AG04450 (cell line): ENCODE measurements at regions not wholly inside any gene's neighbourhood (a gene's known extent, or its start where the extent isn't known, plus 50 kb on each side); places are given as distances from the start of the nearest gene placed in this dataset.

ENCODE experiments used
- CTCF ChIA-PET: fragments of 300-600, 350-600 bp; formaldehyde crosslinking; extraction: SDS; loops from one replicate; lab custom pipeline; 2022; ENCODE audit warnings: antibody characterized with exemption, inconsistent platforms; lab: Charles Lee
- POLR2A ChIA-PET: fragments of 350-600 bp; formaldehyde crosslinking; extraction: SDS; loops from one replicate; lab custom pipeline; 2021; ENCODE audit warnings: antibody characterized with exemption, inconsistent platforms; lab: Yijun Ruan, JAX
- DNase-seq: peaks from one replicate; pipeline ENCODE4 v3.0.0-alpha.2; 2011; ENCODE audit warnings: low read depth, low spot score
- H3K27ac ChIP-seq: one replicate; pipeline ENCODE4 v1.5.1; 2012; ENCODE audit warnings: low read depth, low read length, control low read depth
- H3K27me3 ChIP-seq: one replicate; pipeline ENCODE4 v1.6.0; 2012; ENCODE audit warnings: low read length; ENCODE audit not compliant: control insufficient read depth, insufficient read depth
- H3K4me3 ChIP-seq: 2 replicates; pipeline ENCODE4 v1.5.1; 2011; ENCODE audit warnings: mild to moderate bottlenecking, low read depth, low read length, control low read depth
- H3K9me3 ChIP-seq: 2 replicates; pipeline ENCODE4 v1.5.1; 2012; ENCODE audit warnings: low read length; ENCODE audit not compliant: control insufficient read depth, insufficient read depth
- CTCF ChIP-seq: IDR thresholded peaks from 2 replicates; pipeline ENCODE4 v1.5.1; 2011; ENCODE audit warnings: low read depth, low read length, control low read depth, inconsistent platforms

- TF ChIP-seq CTCF = no peak
- DNase-seq = no peak
- ChIA-PET POLR2A (no interaction called here), CTCF (interaction anchor here (0.6 to 4.4 kb wide), 7 partner anchors 13 to 828 kb away, joined by 3 to 27 read pairs (median 4); no protein-coding TSS in a partner anchor)
- Histone ChIP-seq H3K27me3 (peaks cover 8% of the 10 kb centered on the region), H3K9me3 (no peaks in the 10 kb centered on the region), H3K4me3 (no peak overlapping the region), H3K27ac (no peak overlapping the region)
These were observed 69.5 kb upstream of the SSX2IP start for GRCh38 chr1:84759756-84760155.

GRCh38 chr1:84758968-84759491 lies 68.8 kb upstream of the SSX2IP start:
- H3K9me3 ChIP-seq = no peaks in the 10 kb centered on the region
- no peak for TF ChIP-seq CTCF
- ChIA-PET CTCF (interaction anchor here (0.6 to 4.4 kb wide), 7 partner anchors 13 to 853 kb away, joined by 3 to 27 read pairs (median 3); no protein-coding TSS in a partner anchor), POLR2A (interaction anchor here (0.5 to 1.5 kb wide), 2 partner anchors 59 to 253 kb away, joined by 4 read pairs; partner anchors contain the start of genes GNG5 and SPATA1)
- H3K27ac ChIP-seq = no peak overlapping the region
- no peak for DNase-seq
- H3K4me3 ChIP-seq = no peak overlapping the region
- peaks cover 4% of the 10 kb centered on the region for H3K27me3 ChIP-seq

GRCh38 chr1:84758476-84758875 lies 68.2 kb upstream of the SSX2IP start:
- Histone ChIP-seq H3K9me3 (no peaks in the 10 kb centered on the region), H3K27me3 (peaks cover 4% of the 10 kb centered on the region), H3K4me3 (no peak overlapping the region), H3K27ac (no peak overlapping the region)
- ChIA-PET POLR2A (interaction anchor here (0.5 to 1.5 kb wide), 2 partner anchors 59 to 252 kb away, joined by 4 read pairs; partner anchors contain the start of genes GNG5 and SPATA1), CTCF (interaction anchor here (0.6 to 4.4 kb wide), 5 partner anchors 177 to 852 kb away, joined by 3 to 27 read pairs (median 3); no protein-coding TSS in a partner anchor)
- no peak for DNase-seq
- TF ChIP-seq CTCF = no peak

GRCh38 chr1:84757301-84757700 lies 67.0 kb upstream of the SSX2IP start:
- H3K27ac ChIP-seq = no peak overlapping the region
- DNase-seq = no peak
- CTCF ChIA-PET = interaction anchor here (2.7 to 4.4 kb wide), 2 partner anchors 178 to 315 kb away, joined by 14 to 27 read pairs; no protein-coding TSS in a partner anchor
- peaks cover 4% of the 10 kb centered on the region for H3K27me3 ChIP-seq
- TF ChIP-seq CTCF = peak; percentile 31
- H3K4me3 ChIP-seq = no peak overlapping the region
- H3K9me3 ChIP-seq = no peaks in the 10 kb centered on the region
- POLR2A ChIA-PET = no interaction called here

GRCh38 chr1:84756455-84757082 lies 66.3 kb upstream of the SSX2IP start:
- H3K4me3 ChIP-seq = no peak overlapping the region
- no peaks in the 10 kb centered on the region for H3K9me3 ChIP-seq
- peaks cover 4% of the 10 kb centered on the region for H3K27me3 ChIP-seq
- no peak for DNase-seq
- no peak for TF ChIP-seq CTCF
- POLR2A ChIA-PET = no interaction called here
- CTCF ChIA-PET = interaction anchor here (2.3 to 4.4 kb wide), 3 partner anchors 15 to 314 kb away, joined by 9 to 27 read pairs (median 14); no protein-coding TSS in a partner anchor
- H3K27ac ChIP-seq = no peak overlapping the region
